Subcutaneous abdominal adipose tissue (tissue), 5 donors: ENCODE measurements at regions not wholly inside any gene's neighbourhood (a gene's known extent, or its start where the extent isn't known, plus 50 kb on each side); places are given as distances from the start of the nearest gene placed in this dataset.
A peak's percentile ranks its signal among the peaks of the same experiment; 100 is the strongest.

Experiments
- H3K27ac ChIP-seq: one replicate; pipeline ENCODE4 v1.7.0; 2013; ENCODE audit warnings: low read depth, mild to moderate bottlenecking, inconsistent platforms, low read length, moderate library complexity
- H3K27me3 ChIP-seq, 5 donors: one replicate each; pipeline ENCODE4 v1.7.0; 2013; ENCODE audit warnings: low read length in 5 of 5, inconsistent platforms in 1 of 5; ENCODE audit not compliant: control insufficient read depth in 5 of 5, insufficient read depth in 4 of 5
- H3K36me3 ChIP-seq, 5 donors: one replicate each; pipeline ENCODE4 v1.7.0; 2013; ENCODE audit warnings: low read length in 5 of 5; ENCODE audit not compliant: control insufficient read depth in 5 of 5, insufficient read depth in 5 of 5
- H3K4me1 ChIP-seq, 5 donors: one replicate each; pipeline ENCODE4 v1.7.0; 2013; ENCODE audit warnings: low read length in 5 of 5, mild to moderate bottlenecking in 3 of 5, moderate library complexity in 1 of 5; ENCODE audit not compliant: control insufficient read depth in 5 of 5, insufficient read depth in 5 of 5
- H3K4me3 ChIP-seq, 5 donors: one replicate each; pipeline ENCODE4 v1.7.0; 2013; ENCODE audit warnings: low read length in 5 of 5, low read depth in 1 of 5
- H3K9ac ChIP-seq, 5 donors: one replicate each; pipeline ENCODE4 v1.7.0; 2013; ENCODE audit warnings: low read length in 5 of 5, mild to moderate bottlenecking in 4 of 5, moderate library complexity in 3 of 5
- H3K9me3 ChIP-seq, 5 donors: one replicate each; pipeline ENCODE4 v1.7.0; 2013; ENCODE audit warnings: low read length in 5 of 5; ENCODE audit not compliant: control insufficient read depth in 5 of 5
- donor health status: healthy.
- donor health status: healthy.
- donor health status: healthy.
- donor health status: healthy.
- donor health status: healthy.

DNA sequence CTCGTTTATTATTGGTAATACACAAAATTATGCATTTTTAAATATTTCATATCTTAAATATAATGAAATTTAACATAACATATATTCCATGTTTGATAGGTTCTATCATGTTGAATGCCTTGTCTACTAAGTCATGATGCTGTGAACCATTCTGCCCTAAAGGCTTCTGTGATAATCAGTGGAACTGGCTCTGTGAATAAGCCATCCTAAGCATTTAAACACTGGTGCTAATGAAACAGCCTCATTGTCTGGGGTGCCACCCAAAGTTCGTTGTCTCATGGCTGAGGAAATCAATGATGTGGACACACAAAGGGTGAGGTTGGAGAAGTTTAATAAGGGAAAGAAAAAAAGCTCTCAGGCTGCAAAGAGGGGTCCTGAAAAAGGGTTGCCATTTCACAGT lies 264.7 kb upstream of the ZRANB2 start:
- H3K27me3 ChIP-seq: no peaks in the 10 kb centered on the region
- H3K9ac ChIP-seq: no peak overlapping the region
- H3K4me3 ChIP-seq: no peak overlapping the region
- no peak overlapping the region for H3K27ac ChIP-seq
- H3K9me3 ChIP-seq: peaks cover 0 to 15% (median 6%) of the 10 kb centered on the region in 5 donors
- H3K36me3 ChIP-seq: no peaks in the 10 kb centered on the region
- no peaks in the 10 kb centered on the region for H3K4me1 ChIP-seq

GRCh38 chr1:71343686-71344416 lies 263.0 kb upstream of the ZRANB2 start:
- Histone ChIP-seq H3K9ac (no peak overlapping the region), H3K4me3 (no peak overlapping the region), H3K27me3 (no peaks in the 10 kb centered on the region), H3K9me3 (peaks cover 0 to 31% (median 20%) of the 10 kb centered on the region in 5 donors), H3K27ac (no peak overlapping the region), H3K36me3 (no peaks in the 10 kb centered on the region), H3K4me1 (no peaks in the 10 kb centered on the region)

DNA sequence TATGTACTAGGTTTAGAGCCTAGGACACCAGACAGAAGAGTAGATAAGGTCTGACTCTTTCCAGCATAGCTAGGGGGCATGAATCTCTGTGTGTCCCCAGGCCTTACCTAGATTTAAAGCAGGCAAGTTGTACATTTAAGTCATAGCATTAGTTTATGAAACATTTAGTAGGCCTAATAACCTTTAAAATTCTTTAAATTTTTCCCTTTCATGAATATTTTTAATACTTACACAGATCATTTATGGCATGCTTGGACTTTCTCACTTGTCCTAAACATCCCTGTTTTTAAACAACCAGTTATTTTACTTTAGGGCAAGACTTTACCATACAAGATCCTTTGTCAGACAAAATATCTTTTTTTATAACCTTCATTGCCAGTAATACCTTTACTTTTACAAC lies 258.4 kb upstream of the ZRANB2 start:
- no peaks in the 10 kb centered on the region for H3K27me3 ChIP-seq
- no peak overlapping the region for H3K9ac ChIP-seq
- H3K9me3 ChIP-seq: peaks cover 4 to 37% (median 27%) of the 10 kb centered on the region in 5 donors
- H3K4me1 ChIP-seq: no peaks in the 10 kb centered on the region
- H3K4me3 ChIP-seq: no peak overlapping the region
- no peak overlapping the region for H3K27ac ChIP-seq
- H3K36me3 ChIP-seq: no peaks in the 10 kb centered on the region

GRCh38 chr1:71330991-71331390 lies 250.2 kb upstream of the ZRANB2 start:
- H3K36me3 ChIP-seq: no peaks in the 10 kb centered on the region
- H3K4me1 ChIP-seq: no peaks in the 10 kb centered on the region
- peaks cover 0 to 8% (median 0%) of the 10 kb centered on the region in 5 donors for H3K9me3 ChIP-seq
- no peak overlapping the region for H3K4me3 ChIP-seq
- no peak overlapping the region for H3K27ac ChIP-seq
- no peak overlapping the region for H3K9ac ChIP-seq
- no peaks in the 10 kb centered on the region for H3K27me3 ChIP-seq

- Histone ChIP-seq H3K9me3 (peaks cover 0 to 3% (median 0%) of the 10 kb centered on the region in 5 donors), H3K4me3 (no peak overlapping the region), H3K4me1 (peaks cover 0 to 3% (median 0%) of the 10 kb centered on the region in 5 donors), H3K27ac (no peak overlapping the region), H3K9ac (no peak overlapping the region), H3K36me3 (no peaks in the 10 kb centered on the region), H3K27me3 (no peaks in the 10 kb centered on the region)
These were observed 243.9 kb upstream of the ZRANB2 start for GRCh38 chr1:71324671-71325267.

- H3K36me3 ChIP-seq: no peaks in the 10 kb centered on the region
- H3K27me3 ChIP-seq: no peaks in the 10 kb centered on the region
- H3K9me3 ChIP-seq: peaks cover 0 to 5% (median 0%) of the 10 kb centered on the region in 5 donors
- peak overlapping the region in 1 of 5 donors; percentile 15 for H3K4me3 ChIP-seq
- H3K27ac ChIP-seq: no peak overlapping the region
- H3K4me1 ChIP-seq: no peaks in the 10 kb centered on the region
- no peak overlapping the region for H3K9ac ChIP-seq
These were observed 231.7 kb upstream of the ZRANB2 start for GRCh38 chr1:71312545-71312944.

DNA sequence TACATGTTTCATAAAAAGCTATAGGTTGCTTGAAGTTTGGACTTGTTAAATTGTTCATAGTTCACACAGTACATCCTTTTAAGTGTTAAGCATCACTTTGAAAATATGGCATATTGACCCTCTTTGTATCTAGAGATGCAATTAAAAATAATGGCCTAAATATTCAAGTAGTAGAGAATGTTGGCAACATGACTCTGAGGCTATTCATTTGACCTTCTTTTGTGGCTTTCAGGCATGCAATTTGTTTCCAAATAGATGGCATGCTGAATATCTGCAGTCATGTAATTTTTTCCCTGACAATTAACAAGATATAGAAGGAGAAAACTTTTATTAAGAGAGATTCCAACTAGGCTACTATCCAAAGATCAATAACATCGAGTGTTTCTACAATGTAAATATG lies 230.5 kb upstream of the ZRANB2 start:
- Histone ChIP-seq H3K9me3 (peaks cover 0 to 5% (median 0%) of the 10 kb centered on the region in 5 donors), H3K36me3 (no peaks in the 10 kb centered on the region), H3K4me1 (no peaks in the 10 kb centered on the region), H3K4me3 (no peak overlapping the region), H3K27me3 (no peaks in the 10 kb centered on the region), H3K27ac (no peak overlapping the region), H3K9ac (no peak overlapping the region)

GRCh38 chr1:71307451-71307850 lies 226.6 kb upstream of the ZRANB2 start:
- no peaks in the 10 kb centered on the region for H3K4me1 ChIP-seq
- no peak overlapping the region for H3K4me3 ChIP-seq
- H3K9ac ChIP-seq: no peak overlapping the region
- no peak overlapping the region for H3K27ac ChIP-seq
- no peaks in the 10 kb centered on the region for H3K36me3 ChIP-seq
- H3K27me3 ChIP-seq: no peaks in the 10 kb centered on the region
- no peaks in the 10 kb centered on the region for H3K9me3 ChIP-seq

DNA sequence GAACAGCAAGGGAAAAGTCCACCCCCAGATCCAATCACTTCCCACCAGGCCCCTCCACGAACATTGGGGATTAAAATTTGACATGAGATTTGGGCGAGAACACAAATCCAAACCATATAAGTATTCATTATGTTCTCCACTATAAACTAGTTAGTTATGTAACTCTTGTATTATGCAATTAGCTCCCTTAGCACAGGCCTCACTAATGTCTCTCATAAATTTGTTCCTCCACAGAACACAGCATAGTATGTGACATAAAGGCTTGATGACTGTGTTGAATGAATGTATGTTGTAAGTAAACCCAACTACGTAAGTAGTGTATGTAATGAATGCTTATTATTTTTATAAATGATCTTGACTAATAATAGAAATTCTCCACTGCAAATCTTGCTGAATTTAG lies 223.3 kb upstream of the ZRANB2 start:
- no peak overlapping the region for H3K27ac ChIP-seq
- no peak overlapping the region for H3K4me3 ChIP-seq
- no peaks in the 10 kb centered on the region for H3K27me3 ChIP-seq
- H3K4me1 ChIP-seq: no peaks in the 10 kb centered on the region
- no peaks in the 10 kb centered on the region for H3K9me3 ChIP-seq
- no peaks in the 10 kb centered on the region for H3K36me3 ChIP-seq
- H3K9ac ChIP-seq: no peak overlapping the region

- Histone ChIP-seq H3K27ac (no peak overlapping the region), H3K27me3 (no peaks in the 10 kb centered on the region), H3K4me3 (no peak overlapping the region), H3K9ac (no peak overlapping the region), H3K4me1 (no peaks in the 10 kb centered on the region), H3K36me3 (no peaks in the 10 kb centered on the region), H3K9me3 (no peaks in the 10 kb centered on the region)
These were observed 222.8 kb upstream of the ZRANB2 start for GRCh38 chr1:71303617-71304041.
